ENCODE measurements at regions not wholly inside any gene's neighbourhood (a gene's known extent, or its start where the extent isn't known, plus 50 kb on each side); places are given as distances from the start of the nearest gene placed in this dataset.
"Not testable (repeated sequence)": the region's sequence is repeated elsewhere in the genome, so short reads cannot be mapped to it uniquely, and the experiment has no call there.

GRCh38 chr1:104624538-104624937, 874.8 kb downstream of the AMY1C start:
- Histone ChIP-seq H3K9ac (ENCODE audit: low read length) (no peak overlapping the region), H3K36me3 (ENCODE audit: insufficient read depth, low read length) (no peaks in the 10 kb centered on the region), H3K27me3 (ENCODE audit: control insufficient read depth in 1 of 2, insufficient read depth in 2 of 2, low read length in 2 of 2) (no peaks in the 10 kb centered on the region), H3K4me3 (ENCODE audit: low read depth in 1 of 2, low read length in 2 of 2) (no peak overlapping the region), H3K4me1 (ENCODE audit: insufficient read depth, low read length) (no peaks in the 10 kb centered on the region), H3K27ac (ENCODE audit: low read depth, low read length) (no peak overlapping the region), H3K9me3 (ENCODE audit: low read length) (no peaks in the 10 kb centered on the region)

- Histone ChIP-seq H3K27ac (ENCODE audit: low read depth, low read length) (no peak overlapping the region), H3K9me3 (ENCODE audit: low read length) (no peaks in the 10 kb centered on the region), H3K4me3 (ENCODE audit: low read depth in 1 of 2, low read length in 2 of 2) (no peak overlapping the region), H3K36me3 (ENCODE audit: insufficient read depth, low read length) (no peaks in the 10 kb centered on the region), H3K4me1 (ENCODE audit: insufficient read depth, low read length) (no peaks in the 10 kb centered on the region), H3K27me3 (ENCODE audit: control insufficient read depth in 1 of 2, insufficient read depth in 2 of 2, low read length in 2 of 2) (no peaks in the 10 kb centered on the region), H3K9ac (ENCODE audit: low read length) (no peak overlapping the region)
Measured at GRCh38 chr1:104629589-104629988, 879.9 kb downstream of the AMY1C start.

- no peaks in the 10 kb centered on the region for H3K9me3 ChIP-seq (ENCODE audit: low read length)
- no peaks in the 10 kb centered on the region for H3K36me3 ChIP-seq (ENCODE audit: insufficient read depth, low read length)
- no peak overlapping the region for H3K4me3 ChIP-seq (ENCODE audit: low read depth in 1 of 2, low read length in 2 of 2)
- no peak overlapping the region for H3K27ac ChIP-seq (ENCODE audit: low read depth, low read length)
- H3K27me3 ChIP-seq (ENCODE audit: control insufficient read depth in 1 of 2, insufficient read depth in 2 of 2, low read length in 2 of 2), result no peaks in the 10 kb centered on the region
- no peaks in the 10 kb centered on the region for H3K4me1 ChIP-seq (ENCODE audit: insufficient read depth, low read length)
- H3K9ac ChIP-seq (ENCODE audit: low read length), result no peak overlapping the region
Measured at GRCh38 chr1:104630567-104631149, 881.0 kb downstream of the AMY1C start.

- H3K4me1 ChIP-seq (ENCODE audit: insufficient read depth, low read length), result no peaks in the 10 kb centered on the region
- H3K36me3 ChIP-seq (ENCODE audit: insufficient read depth, low read length), result no peaks in the 10 kb centered on the region
- H3K4me3 ChIP-seq (ENCODE audit: low read depth in 1 of 2, low read length in 2 of 2), result no peak overlapping the region
- H3K9ac ChIP-seq (ENCODE audit: low read length), result no peak overlapping the region
- no peak overlapping the region for H3K27ac ChIP-seq (ENCODE audit: low read depth, low read length)
- no peaks in the 10 kb centered on the region for H3K27me3 ChIP-seq (ENCODE audit: control insufficient read depth in 1 of 2, insufficient read depth in 2 of 2, low read length in 2 of 2)
- no peaks in the 10 kb centered on the region for H3K9me3 ChIP-seq (ENCODE audit: low read length)
Measured at GRCh38 chr1:104636581-104636980, 886.9 kb downstream of the AMY1C start.

GRCh38 chr1:104646233-104646632, 896.5 kb downstream of the AMY1C start:
- no peaks in the 10 kb centered on the region for H3K27me3 ChIP-seq (ENCODE audit: control insufficient read depth in 1 of 2, insufficient read depth in 2 of 2, low read length in 2 of 2)
- H3K9me3 ChIP-seq (ENCODE audit: low read length), result no peaks in the 10 kb centered on the region
- no peaks in the 10 kb centered on the region for H3K36me3 ChIP-seq (ENCODE audit: insufficient read depth, low read length)
- no peaks in the 10 kb centered on the region for H3K4me1 ChIP-seq (ENCODE audit: insufficient read depth, low read length)
- no peak overlapping the region for H3K27ac ChIP-seq (ENCODE audit: low read depth, low read length)
- H3K4me3 ChIP-seq (ENCODE audit: low read depth in 1 of 2, low read length in 2 of 2), result no peak overlapping the region
- H3K9ac ChIP-seq (ENCODE audit: low read length), result no peak overlapping the region

GRCh38 chr1:104648269-104648691, 898.6 kb downstream of the AMY1C start:
- Histone ChIP-seq H3K9me3 (ENCODE audit: low read length) (no peaks in the 10 kb centered on the region), H3K9ac (ENCODE audit: low read length) (no peak overlapping the region), H3K36me3 (ENCODE audit: insufficient read depth, low read length) (no peaks in the 10 kb centered on the region), H3K27me3 (ENCODE audit: control insufficient read depth in 1 of 2, insufficient read depth in 2 of 2, low read length in 2 of 2) (no peaks in the 10 kb centered on the region), H3K4me3 (ENCODE audit: low read depth in 1 of 2, low read length in 2 of 2) (no peak overlapping the region), H3K27ac (ENCODE audit: low read depth, low read length) (no peak overlapping the region), H3K4me1 (ENCODE audit: insufficient read depth, low read length) (no peaks in the 10 kb centered on the region)

- not testable (repeated sequence) for H3K9me3 ChIP-seq (ENCODE audit: low read length); H3K9ac ChIP-seq (ENCODE audit: low read length); H3K4me1 ChIP-seq (ENCODE audit: insufficient read depth, low read length); H3K4me3 ChIP-seq (ENCODE audit: low read depth in 1 of 2, low read length in 2 of 2); H3K27me3 ChIP-seq (ENCODE audit: control insufficient read depth in 1 of 2, insufficient read depth in 2 of 2, low read length in 2 of 2); H3K27ac ChIP-seq (ENCODE audit: low read depth, low read length); H3K36me3 ChIP-seq (ENCODE audit: insufficient read depth, low read length)
Measured at GRCh38 chr1:104664374-104664773, 914.7 kb downstream of the AMY1C start.

GRCh38 chr1:104665300-104665699, 915.6 kb downstream of the AMY1C start:
- Histone ChIP-seq H3K9me3 (ENCODE audit: low read length) (no peaks in the 10 kb centered on the region), H3K9ac (ENCODE audit: low read length) (no peak overlapping the region), H3K27me3 (ENCODE audit: control insufficient read depth in 1 of 2, insufficient read depth in 2 of 2, low read length in 2 of 2) (no peaks in the 10 kb centered on the region), H3K27ac (ENCODE audit: low read depth, low read length) (no peak overlapping the region), H3K36me3 (ENCODE audit: insufficient read depth, low read length) (no peaks in the 10 kb centered on the region), H3K4me3 (ENCODE audit: low read depth in 1 of 2, low read length in 2 of 2) (no peak overlapping the region), H3K4me1 (ENCODE audit: insufficient read depth, low read length) (no peaks in the 10 kb centered on the region)

- H3K4me1 ChIP-seq (ENCODE audit: insufficient read depth, low read length), result no peaks in the 10 kb centered on the region
- H3K36me3 ChIP-seq (ENCODE audit: insufficient read depth, low read length), result no peaks in the 10 kb centered on the region
- no peak overlapping the region for H3K4me3 ChIP-seq (ENCODE audit: low read depth in 1 of 2, low read length in 2 of 2)
- H3K9me3 ChIP-seq (ENCODE audit: low read length), result no peaks in the 10 kb centered on the region
- no peak overlapping the region for H3K9ac ChIP-seq (ENCODE audit: low read length)
- no peak overlapping the region for H3K27ac ChIP-seq (ENCODE audit: low read depth, low read length)
- H3K27me3 ChIP-seq (ENCODE audit: control insufficient read depth in 1 of 2, insufficient read depth in 2 of 2, low read length in 2 of 2), result no peaks in the 10 kb centered on the region
Measured at GRCh38 chr1:104671684-104672353, 922.1 kb downstream of the AMY1C start.

GRCh38 chr1:104699433-104699832, 949.7 kb downstream of the AMY1C start:
- Histone ChIP-seq H3K9ac (ENCODE audit: low read length) (no peak overlapping the region), H3K27me3 (ENCODE audit: control insufficient read depth in 1 of 2, insufficient read depth in 2 of 2, low read length in 2 of 2) (no peaks in the 10 kb centered on the region), H3K4me1 (ENCODE audit: insufficient read depth, low read length) (no peaks in the 10 kb centered on the region), H3K36me3 (ENCODE audit: insufficient read depth, low read length) (no peaks in the 10 kb centered on the region), H3K4me3 (ENCODE audit: low read depth in 1 of 2, low read length in 2 of 2) (no peak overlapping the region), H3K27ac (ENCODE audit: low read depth, low read length) (no peak overlapping the region), H3K9me3 (ENCODE audit: low read length) (no peaks in the 10 kb centered on the region)

GRCh38 chr1:104702731-104703130, 953.0 kb downstream of the AMY1C start:
- no peak overlapping the region for H3K4me3 ChIP-seq (ENCODE audit: low read depth in 1 of 2, low read length in 2 of 2)
- no peak overlapping the region for H3K27ac ChIP-seq (ENCODE audit: low read depth, low read length)
- no peak overlapping the region for H3K9ac ChIP-seq (ENCODE audit: low read length)
- no peaks in the 10 kb centered on the region for H3K36me3 ChIP-seq (ENCODE audit: insufficient read depth, low read length)
- no peaks in the 10 kb centered on the region for H3K27me3 ChIP-seq (ENCODE audit: control insufficient read depth in 1 of 2, insufficient read depth in 2 of 2, low read length in 2 of 2)
- H3K9me3 ChIP-seq (ENCODE audit: low read length), result no peaks in the 10 kb centered on the region
- H3K4me1 ChIP-seq (ENCODE audit: insufficient read depth, low read length), result no peaks in the 10 kb centered on the region

GRCh38 chr1:104706631-104707147, 957.0 kb downstream of the AMY1C start:
- no peaks in the 10 kb centered on the region for H3K4me1 ChIP-seq (ENCODE audit: insufficient read depth, low read length)
- no peaks in the 10 kb centered on the region for H3K36me3 ChIP-seq (ENCODE audit: insufficient read depth, low read length)
- H3K27me3 ChIP-seq (ENCODE audit: control insufficient read depth in 1 of 2, insufficient read depth in 2 of 2, low read length in 2 of 2), result no peaks in the 10 kb centered on the region
- no peak overlapping the region for H3K9ac ChIP-seq (ENCODE audit: low read length)
- H3K27ac ChIP-seq (ENCODE audit: low read depth, low read length), result no peak overlapping the region
- H3K4me3 ChIP-seq (ENCODE audit: low read depth in 1 of 2, low read length in 2 of 2), result no peak overlapping the region
- no peaks in the 10 kb centered on the region for H3K9me3 ChIP-seq (ENCODE audit: low read length)

Measured in muscle layer of colon (tissue), 2 donors.